H1 (cell line): ENCODE measurements at regions not wholly inside any gene's neighbourhood (a gene's known extent, or its start where the extent isn't known, plus 50 kb on each side); places are given as distances from the start of the nearest gene placed in this dataset.

ENCODE experiments used
- CTCF ChIA-PET: fragments of 300-600 bp; sonication (Branson Sonifier 250); formaldehyde crosslinking; loops from one replicate; lab custom pipeline; 2021; ENCODE audit not compliant: partially characterized antibody; lab: Charles Lee
- POLR2A ChIA-PET: fragments of 300-600 bp; sonication (Branson Sonifier 250); formaldehyde crosslinking; loops from one replicate; lab custom pipeline; 2021; ENCODE audit warnings: inconsistent platforms; ENCODE audit not compliant: partially characterized antibody; lab: Charles Lee
- DNase-seq, 2 experiments: peaks; one replicate each; pipeline versions ENCODE4 v3.0.0 to v3.0.0-alpha.2; 2010 to 2022; ENCODE audit warnings: low spot score in 2 of 2, low read depth in 1 of 2, mixed read lengths in 1 of 2
- FAIRE-seq: peaks from 2 replicates; lab custom pipeline; 2011; peaks lifted over from hg19 to GRCh38; lab: Jason Lieb, UNC
- H2AFZ ChIP-seq: 2 replicates; pipeline ENCODE4 v1.8.1; 2012; ENCODE audit warnings: low read length, inconsistent platforms
- H2AK5ac ChIP-seq: 2 replicates; pipeline ENCODE4 v1.6.1; 2013; ENCODE audit warnings: low read depth, low read length
- H2BK120ac ChIP-seq: replicated peaks from 2 replicates; pipeline ENCODE3; 2013; ENCODE audit warnings: low read depth, low read length, inconsistent platforms
- H2BK12ac ChIP-seq: 2 replicates; pipeline ENCODE4 v1.6.1; 2013; ENCODE audit warnings: low read depth, low read length
- H2BK15ac ChIP-seq: 2 replicates; pipeline ENCODE4 v1.6.1; 2013; ENCODE audit warnings: low read length
- H2BK20ac ChIP-seq: 2 replicates; pipeline ENCODE4 v1.6.1; 2013; ENCODE audit warnings: low read length
- H2BK5ac ChIP-seq: 2 replicates; pipeline ENCODE4 v1.6.1; 2013; ENCODE audit warnings: low read depth, low read length
- H3K14ac ChIP-seq: 2 replicates; pipeline ENCODE4 v1.6.1; 2013; ENCODE audit warnings: inconsistent platforms; ENCODE audit not compliant: insufficient read length
- H3K18ac ChIP-seq: 2 replicates; pipeline ENCODE4 v1.6.1; 2013; ENCODE audit warnings: low read length; ENCODE audit errors: extremely low read depth
- H3K23ac ChIP-seq: 2 replicates; pipeline ENCODE4 v1.6.1; 2013; ENCODE audit warnings: inconsistent platforms; ENCODE audit not compliant: insufficient read length
- H3K23me2 ChIP-seq: 2 replicates; pipeline ENCODE4 v1.6.1; 2013; ENCODE audit warnings: low read depth, low read length
- H3K27ac ChIP-seq: 2 replicates; pipeline ENCODE4 v1.6.1; 2011; ENCODE audit warnings: low read depth, low read length, inconsistent platforms
- H3K27me3 ChIP-seq, 4 experiments: replicated peaks in 1 of 4; 1 replicate in 1 of 4; 2 replicates in 3 of 4; pipeline versions ENCODE4 v1.6.1 to v1.8.1; 2011 to 2013; ENCODE audit warnings: low read length in 3 of 4, mild to moderate bottlenecking in 3 of 4, inconsistent platforms in 2 of 4, mixed read lengths in 2 of 4, moderate library complexity in 1 of 4; ENCODE audit not compliant: control insufficient read depth in 3 of 4, insufficient read depth in 3 of 4; ENCODE audit errors: extremely low read depth in 1 of 4
- H3K36me3 ChIP-seq, 4 experiments: 2 replicates each; pipeline versions ENCODE4 v1.6.1 to v1.8.1; 2011 to 2013; ENCODE audit warnings: mild to moderate bottlenecking in 4 of 4, low read length in 3 of 4, moderate library complexity in 2 of 4, control low read depth in 1 of 4, inconsistent platforms in 1 of 4; ENCODE audit not compliant: insufficient read depth in 4 of 4, control insufficient read depth in 2 of 4
- H3K4ac ChIP-seq: replicated peaks from 2 replicates; pipeline ENCODE3; 2013; ENCODE audit warnings: low read length, low read depth, mixed read lengths, inconsistent platforms; ENCODE audit not compliant: insufficient read length
- H3K4me1 ChIP-seq, 4 experiments: replicated peaks in 1 of 4; 1 replicate in 1 of 4; 2 replicates in 3 of 4; pipeline versions ENCODE4 v1.6.1 to v1.8.1; 2011 to 2013; ENCODE audit warnings: low read length in 3 of 4, inconsistent platforms in 2 of 4, mixed read lengths in 1 of 4; ENCODE audit not compliant: insufficient read depth in 4 of 4, control insufficient read depth in 3 of 4
- H3K4me2 ChIP-seq, 2 experiments: 2 replicates each; pipeline versions ENCODE4 v1.6.1 to v1.8.1; 2011 to 2013; ENCODE audit warnings: low read depth in 2 of 2, low read length in 2 of 2, control low read depth in 1 of 2, inconsistent platforms in 1 of 2, mild to moderate bottlenecking in 1 of 2; ENCODE audit not compliant: insufficient read depth in 1 of 2
- H3K4me3 ChIP-seq, 4 experiments: fragments of 200-600, 300-600 bp in 1 of 4; sonication (generic), shearing (Covaris generic), sonication (Bioruptor Twin) in 1 of 4; 2 replicates each; pipeline versions ENCODE4 v1.5.1 to v1.8.1; 2011 to 2016; ENCODE audit warnings: low read length in 4 of 4, low read depth in 3 of 4, control low read depth in 2 of 4, inconsistent platforms in 2 of 4, mild to moderate bottlenecking in 2 of 4, mixed read lengths in 1 of 4, moderate library complexity in 1 of 4; ENCODE audit not compliant: insufficient read depth in 2 of 4; ENCODE audit errors: extremely low read depth in 1 of 4
- H3K56ac ChIP-seq: replicated peaks from 2 replicates; pipeline ENCODE3; 2013; ENCODE audit warnings: low read depth, mild to moderate bottlenecking, mixed read lengths, low read length, inconsistent platforms; ENCODE audit not compliant: insufficient read length
- H3K79me1 ChIP-seq: 2 replicates; pipeline ENCODE4 v1.6.1; 2013; ENCODE audit warnings: low read depth, low read length, control low read depth
- H3K79me2 ChIP-seq, 2 experiments: 2 replicates each; pipeline versions ENCODE4 v1.6.1 to v1.8.1; 2012 to 2013; ENCODE audit warnings: low read length in 2 of 2, mild to moderate bottlenecking in 2 of 2, inconsistent platforms in 1 of 2; ENCODE audit not compliant: insufficient read depth in 2 of 2, control insufficient read depth in 1 of 2
- H3K9ac ChIP-seq, 4 experiments: replicated peaks in 1 of 4; 1 replicate in 1 of 4; 2 replicates in 3 of 4; pipeline versions ENCODE4 v1.6.1 to v1.8.1; 2011 to 2013; ENCODE audit warnings: low read depth in 3 of 4, low read length in 3 of 4, control low read depth in 2 of 4, mild to moderate bottlenecking in 2 of 4, moderate library complexity in 2 of 4, inconsistent platforms in 1 of 4; ENCODE audit errors: extremely low read depth in 1 of 4
- H3K9me3 ChIP-seq, 2 experiments: 2 replicates each; pipeline versions ENCODE4 v1.6.1 to v1.8.1; 2012 to 2013; ENCODE audit warnings: mild to moderate bottlenecking in 2 of 2, moderate library complexity in 2 of 2, control low read depth in 1 of 2, inconsistent platforms in 1 of 2, low read depth in 1 of 2, low read length in 1 of 2, mixed read lengths in 1 of 2; ENCODE audit not compliant: insufficient read depth in 2 of 2
- H4K20me1 ChIP-seq, 2 experiments: replicated peaks in 1 of 2; 2 replicates each; pipeline versions ENCODE3 to v1.8.1; 2011 to 2013; ENCODE audit warnings: inconsistent platforms in 2 of 2, low read length in 2 of 2, mild to moderate bottlenecking in 1 of 2; ENCODE audit not compliant: insufficient read depth in 2 of 2, control insufficient read depth in 1 of 2
- H4K5ac ChIP-seq: 2 replicates; pipeline ENCODE4 v1.6.1; 2013; ENCODE audit warnings: low read length, low read depth, mixed read lengths, inconsistent platforms; ENCODE audit not compliant: insufficient read length
- H4K8ac ChIP-seq: 2 replicates; pipeline ENCODE4 v1.8.0; 2013; ENCODE audit warnings: mild to moderate bottlenecking, moderate library complexity, low read length, inconsistent platforms; ENCODE audit not compliant: insufficient read depth; ENCODE audit errors: extremely low read depth
- H4K91ac ChIP-seq: replicated peaks from 2 replicates; pipeline ENCODE3; 2013; ENCODE audit warnings: low read length, mixed read lengths, inconsistent platforms; ENCODE audit not compliant: insufficient read length
- CBX5 ChIP-seq: fragments of 300-800, 300-1000 bp; sonication (generic); IDR thresholded peaks from 2 replicates; pipeline ENCODE4 v1.7.1; 2016; ENCODE audit warnings: antibody characterized with exemption, low read length, low read depth
- CEBPB ChIP-seq: IDR thresholded peaks from 2 replicates; pipeline ENCODE4 v1.6.1; 2012; ENCODE audit warnings: low read depth, low read length
- HDAC2 ChIP-seq, 2 experiments: fragments of 300-600 bp in 1 of 2; sonication (generic) in 1 of 2; IDR thresholded peaks; 2 replicates each; pipeline ENCODE4 v1.6.1; 2011 to 2012; ENCODE audit warnings: low read depth in 2 of 2, low read length in 2 of 2, mild to moderate bottlenecking in 2 of 2, moderate library complexity in 2 of 2, borderline replicate concordance in 1 of 2, inconsistent platforms in 1 of 2
- POLR2AphosphoS5 ChIP-seq: IDR thresholded peaks from 2 replicates; pipeline ENCODE4 v1.6.1; 2011; ENCODE audit warnings: low read depth, low read length
- RAD21 ChIP-seq, 2 experiments: IDR thresholded peaks in 1 of 2; conservative IDR thresholded peaks in 1 of 2; 2 replicates each; pipeline ENCODE4 v1.6.1; 2011; ENCODE audit warnings: low read depth in 2 of 2, low read length in 2 of 2, improper control_type of control experiment in 1 of 2, inconsistent platforms in 1 of 2, mild to moderate bottlenecking in 1 of 2, moderate library complexity in 1 of 2
- SP4 ChIP-seq: IDR thresholded peaks from 2 replicates; pipeline ENCODE4 v1.6.1; 2012; ENCODE audit warnings: low read length, inconsistent platforms
- TAF1 ChIP-seq: IDR thresholded peaks from 2 replicates; pipeline ENCODE4 v1.6.1; 2011; ENCODE audit warnings: mild to moderate bottlenecking, low read depth, low read length
- TAF7 ChIP-seq: optimal IDR thresholded peaks from 2 replicates; pipeline ENCODE3; 2011; ENCODE audit warnings: low read depth, mild to moderate bottlenecking, inconsistent platforms, low read length, moderate library complexity, borderline replicate concordance
- YY1 ChIP-seq: IDR thresholded peaks from 2 replicates; pipeline ENCODE4 v1.6.1; 2011; ENCODE audit warnings: low read depth, mild to moderate bottlenecking, low read length
- WGBS, 2 experiments: shearing (Covaris generic) in 1 of 2; methylation state at CpG; one replicate each; pipeline versions ENCODE4 v1.1.6 to v1.1.7; 2013 to 2015; ENCODE audit warnings: low lambda C conversion rate in 2 of 2, mixed read lengths in 2 of 2, inconsistent platforms in 1 of 2, low coverage in 1 of 2, missing lambda C conversion rate in 1 of 2; ENCODE audit not compliant: insufficient replicate concordance in 2 of 2, insufficient coverage in 1 of 2, insufficient read length in 1 of 2; ENCODE audit errors: extremely low coverage in 1 of 2, missing lambda C conversion rate in 1 of 2; 5-methylcytosine and 5-hydroxymethylcytosine counted together
- TF ChIP-seq, protein P1 (sequence below): IDR thresholded peaks from 2 replicates; pipeline ENCODE4 v1.6.1; 2012; ENCODE audit warnings: low read length, inconsistent platforms

- TF ChIP-seq YY1 (no peak), CEBPB (no peak), TAF1 (no peak), RAD21 (IDR thresholded peaks at IDR 0.05 in 1 of 2, conservative IDR thresholded peaks at IDR 0.05 in 1 of 2; ENCODE audit: low read depth in 2 of 2, low read length in 2 of 2) (no peak), HDAC2 (IDR thresholded peaks at IDR 0.05; ENCODE audit: borderline replicate concordance in 1 of 2, low read depth in 2 of 2, low read length in 2 of 2) (no peak), SP4 (no peak), POLR2AphosphoS5 (no peak), CBX5 (no peak), TAF7 (no peak)
- TF ChIP-seq, protein P1, sequence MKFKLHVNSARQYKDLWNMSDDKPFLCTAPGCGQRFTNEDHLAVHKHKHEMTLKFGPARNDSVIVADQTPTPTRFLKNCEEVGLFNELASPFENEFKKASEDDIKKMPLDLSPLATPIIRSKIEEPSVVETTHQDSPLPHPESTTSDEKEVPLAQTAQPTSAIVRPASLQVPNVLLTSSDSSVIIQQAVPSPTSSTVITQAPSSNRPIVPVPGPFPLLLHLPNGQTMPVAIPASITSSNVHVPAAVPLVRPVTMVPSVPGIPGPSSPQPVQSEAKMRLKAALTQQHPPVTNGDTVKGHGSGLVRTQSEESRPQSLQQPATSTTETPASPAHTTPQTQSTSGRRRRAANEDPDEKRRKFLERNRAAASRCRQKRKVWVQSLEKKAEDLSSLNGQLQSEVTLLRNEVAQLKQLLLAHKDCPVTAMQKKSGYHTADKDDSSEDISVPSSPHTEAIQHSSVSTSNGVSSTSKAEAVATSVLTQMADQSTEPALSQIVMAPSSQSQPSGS = no peak
- Histone ChIP-seq H3K56ac (no peak overlapping the region), H3K18ac (no peak overlapping the region), H3K4me1 (peaks cover 0 to 3% (median 0%) of the 10 kb centered on the region in 4 experiments; a peak in 1 of 7 replicates), H3K36me3 (no peaks in the 10 kb centered on the region), H3K4ac (no peak overlapping the region), H4K20me1 (no peaks in the 10 kb centered on the region), H2AK5ac (no peak overlapping the region), H3K79me2 (no peaks in the 10 kb centered on the region), H3K4me3 (no peak overlapping the region), H2AFZ (no peak overlapping the region), H3K23me2 (no peaks in the 10 kb centered on the region; the same call in 1 of the 2 replicates), H3K79me1 (no peaks in the 10 kb centered on the region), H4K5ac (no peak overlapping the region), H2BK20ac (no peak overlapping the region), H3K4me2 (no peak overlapping the region), H2BK120ac (no peak overlapping the region), H4K8ac (no peak overlapping the region), H3K27me3 (no peaks in the 10 kb centered on the region), H3K14ac (no peak overlapping the region), H2BK15ac (no peak overlapping the region), H3K9ac (no peak overlapping the region), H3K9me3 (no peaks in the 10 kb centered on the region), H2BK12ac (no peak overlapping the region), H2BK5ac (no peak overlapping the region), H3K23ac (no peak overlapping the region), H4K91ac (no peak overlapping the region), H3K27ac (no peak overlapping the region)
- FAIRE-seq = no peak
- ChIA-PET CTCF (interaction anchor here (0.8 to 1.2 kb wide), 3 partner anchors 9 to 327 kb away, joined by 3 to 5 read pairs (median 3); no protein-coding TSS in a partner anchor), POLR2A (no interaction called here)
- DNase-seq = no peak
- WGBS, 2 experiments = 84% methylated on average over 9 of the region's 9 CpGs; no CpG with 5 or more reads in 1 of the 2 experiments
Measured at GRCh38 chr5:116685931-116686330, 111.3 kb upstream of the SEMA6A start.
